GM23338 (cell line): ENCODE measurements at regions not wholly inside any gene's neighbourhood (a gene's known extent, or its start where the extent isn't known, plus 50 kb on each side); places are given as distances from the start of the nearest gene placed in this dataset.

ENCODE experiments used
- ATAC-seq: fragments of 200-7000 bp; cut with Tn5 transposase; 3 replicates; pipeline ENCODE4 v1.9.1; 2020
- DNase-seq: peaks from one replicate; pipeline ENCODE4 v3.0.0-alpha.2; 2015; ENCODE audit warnings: low spot score
- H2AFZ ChIP-seq: fragments of 200-600 bp; sonication (generic); 2 replicates; pipeline ENCODE4 v1.8.0; 2016; ENCODE audit warnings: antibody characterized with exemption, mild to moderate bottlenecking, moderate library complexity
- H3F3A ChIP-seq: fragments of 200-600 bp; sonication (generic); replicated peaks from 2 replicates; pipeline ENCODE4 v1.8.0; 2017; ENCODE audit warnings: antibody characterized with exemption, mixed run types, low read depth
- H3K27ac ChIP-seq: fragments of 200-600 bp; sonication (generic); 2 replicates; pipeline ENCODE4 v1.6.1; 2016; ENCODE audit warnings: low read depth
- H3K27me3 ChIP-seq: fragments of 200-600 bp; sonication (generic); 2 replicates; pipeline ENCODE4 v1.8.0; 2016; ENCODE audit warnings: mild to moderate bottlenecking, mixed run types, moderate library complexity; ENCODE audit not compliant: insufficient read depth
- H3K36me3 ChIP-seq: fragments of 200-600 bp; sonication (generic); 2 replicates; pipeline ENCODE4 v1.8.0; 2016; ENCODE audit warnings: mild to moderate bottlenecking; ENCODE audit not compliant: insufficient read depth
- H3K4me1 ChIP-seq: fragments of 200-600 bp; sonication (generic); 2 replicates; pipeline ENCODE4 v1.8.0; 2016; ENCODE audit warnings: mild to moderate bottlenecking, moderate library complexity; ENCODE audit not compliant: insufficient read depth
- H3K4me2 ChIP-seq: fragments of 200-600 bp; sonication (generic); 2 replicates; pipeline ENCODE4 v1.7.1; 2017; ENCODE audit warnings: mixed run types
- H3K4me3 ChIP-seq: fragments of 200-600 bp; sonication (generic); 2 replicates; pipeline ENCODE4 v1.6.1; 2016; ENCODE audit warnings: mixed run types
- H3K79me2 ChIP-seq: fragments of 200-600 bp; sonication (generic); replicated peaks from 2 replicates; pipeline ENCODE4 v1.8.0; 2017; ENCODE audit warnings: mild to moderate bottlenecking; ENCODE audit not compliant: insufficient read depth
- H3K9me2 ChIP-seq: fragments of 200-600 bp; sonication (generic); 2 replicates; pipeline ENCODE4 v1.8.0; 2017; ENCODE audit not compliant: insufficient read depth
- H4K20me1 ChIP-seq: fragments of 200-600 bp; sonication (generic); replicated peaks from 2 replicates; pipeline ENCODE4 v1.8.0; 2017; ENCODE audit warnings: mild to moderate bottlenecking; ENCODE audit not compliant: insufficient read depth
- H3K27ac Mint-ChIP-seq: 2 replicates; pipeline ENCODE4 v1.8.0; 2020; ENCODE audit warnings: inconsistent platforms, mild to moderate bottlenecking, moderate library complexity, mixed read lengths
- H3K27me3 Mint-ChIP-seq: 3 replicates; pipeline ENCODE4 v1.8.0; 2022; ENCODE audit warnings: low read depth, mild to moderate bottlenecking, moderate library complexity, mixed read lengths, inconsistent platforms; ENCODE audit not compliant: insufficient read depth, poor library complexity
- H3K36me3 Mint-ChIP-seq: 3 replicates; pipeline ENCODE4 v1.8.0; 2021; ENCODE audit warnings: low read depth, mild to moderate bottlenecking, inconsistent platforms, moderate library complexity, mixed read lengths
- H3K4me1 Mint-ChIP-seq: 3 replicates; pipeline ENCODE4 v1.8.0; 2020; ENCODE audit warnings: mild to moderate bottlenecking, inconsistent platforms, mixed read lengths
- H3K4me3 Mint-ChIP-seq: 3 replicates; pipeline ENCODE4 v1.8.0; 2021; ENCODE audit warnings: moderate library complexity, mild to moderate bottlenecking, inconsistent platforms, mixed read lengths
- H3K9me3 Mint-ChIP-seq: 3 replicates; pipeline ENCODE4 v1.8.0; 2020; ENCODE audit warnings: moderate library complexity, mild to moderate bottlenecking, inconsistent platforms, mixed read lengths
- CREB1 ChIP-seq: fragments of 250-450 bp; sonication (Bioruptor Pico); IDR thresholded peaks from 2 replicates; pipeline ENCODE4 v1.5.0; 2020; ENCODE audit warnings: low read depth, mild to moderate bottlenecking, moderate library complexity
- CTCF ChIP-seq, 2 experiments: fragments of 200-600 bp in 1 of 2; sonication (generic) in 1 of 2; conservative IDR thresholded peaks; 2 replicates each; pipeline versions ENCODE4 v1.5.1 to v1.6.1; 2016 to 2017; ENCODE audit warnings: antibody characterized with exemption in 2 of 2, low read depth in 2 of 2, mild to moderate bottlenecking in 2 of 2, moderate library complexity in 1 of 2
- EZH2 ChIP-seq: fragments of 200-600 bp; sonication (generic); IDR thresholded peaks from one replicate; pipeline ENCODE4 v1.8.0; 2017; ENCODE audit warnings: antibody characterized with exemption, mild to moderate bottlenecking, low read depth; ENCODE audit not compliant: unreplicated experiment
- EZH2phosphoT487 ChIP-seq: fragments of 200-600 bp; sonication (generic); IDR thresholded peaks from one replicate; pipeline ENCODE4 v1.8.1; 2018; ENCODE audit warnings: antibody characterized with exemption; ENCODE audit not compliant: unreplicated experiment
- JUNB ChIP-seq: IDR thresholded peaks from one replicate; pipeline ENCODE4 v1.6.1; 2016; ENCODE audit warnings: antibody characterized with exemption; ENCODE audit not compliant: unreplicated experiment
- NANOG ChIP-seq: IDR thresholded peaks from 2 replicates; pipeline ENCODE4 v1.6.1; 2016; ENCODE audit warnings: antibody characterized with exemption, borderline replicate concordance
- POLR2AphosphoS5 ChIP-seq: IDR thresholded peaks from 2 replicates; pipeline ENCODE4 v1.6.1; 2016; ENCODE audit warnings: antibody characterized with exemption, low read depth
- REST ChIP-seq: IDR thresholded peaks from one replicate; pipeline ENCODE4 v1.6.1; 2018; ENCODE audit warnings: antibody characterized with exemption; ENCODE audit not compliant: unreplicated experiment
- STAT1 ChIP-seq: IDR thresholded peaks from one replicate; pipeline ENCODE4 v1.6.1; 2016; ENCODE audit warnings: antibody characterized with exemption; ENCODE audit not compliant: unreplicated experiment
- ZNF114 ChIP-seq: fragments of 250-450 bp; sonication (Bioruptor Pico); IDR thresholded peaks from 2 replicates; pipeline ENCODE4 v1.5.0; 2020; ENCODE audit warnings: mild to moderate bottlenecking, moderate library complexity
- ZNF331 ChIP-seq: fragments of 250-450 bp; sonication (Bioruptor Pico); IDR thresholded peaks from 2 replicates; pipeline ENCODE4 v1.5.0; 2020; ENCODE audit warnings: low read depth, mild to moderate bottlenecking, moderate library complexity
- TF ChIP-seq, protein P1 (sequence below): IDR thresholded peaks from 2 replicates; pipeline ENCODE4 v1.6.1; 2016; ENCODE audit warnings: antibody characterized with exemption
- TF ChIP-seq, protein P2 (sequence below): fragments of 250-450 bp; sonication (Bioruptor Pico); IDR thresholded peaks from 2 replicates; pipeline ENCODE4 v1.5.0; 2020; ENCODE audit warnings: mild to moderate bottlenecking, moderate library complexity

GRCh38 chr2:16242906-16243305 is 302.6 kb downstream of the MYCN start:
- no peak for ATAC-seq

More at GRCh38 chr2:16242906-16243305, 302.6 kb downstream of the MYCN start:
- TF ChIP-seq ZNF331 (CRISPR knock-in tag) (no peak), CREB1 (CRISPR knock-in tag) (no peak), CTCF (conservative IDR thresholded peaks at IDR 0.05; ENCODE audit: low read depth in 2 of 2) (no peak), NANOG (no peak), JUNB (no peak), ZNF114 (CRISPR knock-in tag) (no peak), REST (no peak), POLR2AphosphoS5 (no peak), STAT1 (no peak), EZH2 (no peak), EZH2phosphoT487 (no peak)
- TF ChIP-seq, protein P1, sequence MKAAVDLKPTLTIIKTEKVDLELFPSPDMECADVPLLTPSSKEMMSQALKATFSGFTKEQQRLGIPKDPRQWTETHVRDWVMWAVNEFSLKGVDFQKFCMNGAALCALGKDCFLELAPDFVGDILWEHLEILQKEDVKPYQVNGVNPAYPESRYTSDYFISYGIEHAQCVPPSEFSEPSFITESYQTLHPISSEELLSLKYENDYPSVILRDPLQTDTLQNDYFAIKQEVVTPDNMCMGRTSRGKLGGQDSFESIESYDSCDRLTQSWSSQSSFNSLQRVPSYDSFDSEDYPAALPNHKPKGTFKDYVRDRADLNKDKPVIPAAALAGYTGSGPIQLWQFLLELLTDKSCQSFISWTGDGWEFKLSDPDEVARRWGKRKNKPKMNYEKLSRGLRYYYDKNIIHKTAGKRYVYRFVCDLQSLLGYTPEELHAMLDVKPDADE, result no peak
- TF ChIP-seq, protein P2, sequence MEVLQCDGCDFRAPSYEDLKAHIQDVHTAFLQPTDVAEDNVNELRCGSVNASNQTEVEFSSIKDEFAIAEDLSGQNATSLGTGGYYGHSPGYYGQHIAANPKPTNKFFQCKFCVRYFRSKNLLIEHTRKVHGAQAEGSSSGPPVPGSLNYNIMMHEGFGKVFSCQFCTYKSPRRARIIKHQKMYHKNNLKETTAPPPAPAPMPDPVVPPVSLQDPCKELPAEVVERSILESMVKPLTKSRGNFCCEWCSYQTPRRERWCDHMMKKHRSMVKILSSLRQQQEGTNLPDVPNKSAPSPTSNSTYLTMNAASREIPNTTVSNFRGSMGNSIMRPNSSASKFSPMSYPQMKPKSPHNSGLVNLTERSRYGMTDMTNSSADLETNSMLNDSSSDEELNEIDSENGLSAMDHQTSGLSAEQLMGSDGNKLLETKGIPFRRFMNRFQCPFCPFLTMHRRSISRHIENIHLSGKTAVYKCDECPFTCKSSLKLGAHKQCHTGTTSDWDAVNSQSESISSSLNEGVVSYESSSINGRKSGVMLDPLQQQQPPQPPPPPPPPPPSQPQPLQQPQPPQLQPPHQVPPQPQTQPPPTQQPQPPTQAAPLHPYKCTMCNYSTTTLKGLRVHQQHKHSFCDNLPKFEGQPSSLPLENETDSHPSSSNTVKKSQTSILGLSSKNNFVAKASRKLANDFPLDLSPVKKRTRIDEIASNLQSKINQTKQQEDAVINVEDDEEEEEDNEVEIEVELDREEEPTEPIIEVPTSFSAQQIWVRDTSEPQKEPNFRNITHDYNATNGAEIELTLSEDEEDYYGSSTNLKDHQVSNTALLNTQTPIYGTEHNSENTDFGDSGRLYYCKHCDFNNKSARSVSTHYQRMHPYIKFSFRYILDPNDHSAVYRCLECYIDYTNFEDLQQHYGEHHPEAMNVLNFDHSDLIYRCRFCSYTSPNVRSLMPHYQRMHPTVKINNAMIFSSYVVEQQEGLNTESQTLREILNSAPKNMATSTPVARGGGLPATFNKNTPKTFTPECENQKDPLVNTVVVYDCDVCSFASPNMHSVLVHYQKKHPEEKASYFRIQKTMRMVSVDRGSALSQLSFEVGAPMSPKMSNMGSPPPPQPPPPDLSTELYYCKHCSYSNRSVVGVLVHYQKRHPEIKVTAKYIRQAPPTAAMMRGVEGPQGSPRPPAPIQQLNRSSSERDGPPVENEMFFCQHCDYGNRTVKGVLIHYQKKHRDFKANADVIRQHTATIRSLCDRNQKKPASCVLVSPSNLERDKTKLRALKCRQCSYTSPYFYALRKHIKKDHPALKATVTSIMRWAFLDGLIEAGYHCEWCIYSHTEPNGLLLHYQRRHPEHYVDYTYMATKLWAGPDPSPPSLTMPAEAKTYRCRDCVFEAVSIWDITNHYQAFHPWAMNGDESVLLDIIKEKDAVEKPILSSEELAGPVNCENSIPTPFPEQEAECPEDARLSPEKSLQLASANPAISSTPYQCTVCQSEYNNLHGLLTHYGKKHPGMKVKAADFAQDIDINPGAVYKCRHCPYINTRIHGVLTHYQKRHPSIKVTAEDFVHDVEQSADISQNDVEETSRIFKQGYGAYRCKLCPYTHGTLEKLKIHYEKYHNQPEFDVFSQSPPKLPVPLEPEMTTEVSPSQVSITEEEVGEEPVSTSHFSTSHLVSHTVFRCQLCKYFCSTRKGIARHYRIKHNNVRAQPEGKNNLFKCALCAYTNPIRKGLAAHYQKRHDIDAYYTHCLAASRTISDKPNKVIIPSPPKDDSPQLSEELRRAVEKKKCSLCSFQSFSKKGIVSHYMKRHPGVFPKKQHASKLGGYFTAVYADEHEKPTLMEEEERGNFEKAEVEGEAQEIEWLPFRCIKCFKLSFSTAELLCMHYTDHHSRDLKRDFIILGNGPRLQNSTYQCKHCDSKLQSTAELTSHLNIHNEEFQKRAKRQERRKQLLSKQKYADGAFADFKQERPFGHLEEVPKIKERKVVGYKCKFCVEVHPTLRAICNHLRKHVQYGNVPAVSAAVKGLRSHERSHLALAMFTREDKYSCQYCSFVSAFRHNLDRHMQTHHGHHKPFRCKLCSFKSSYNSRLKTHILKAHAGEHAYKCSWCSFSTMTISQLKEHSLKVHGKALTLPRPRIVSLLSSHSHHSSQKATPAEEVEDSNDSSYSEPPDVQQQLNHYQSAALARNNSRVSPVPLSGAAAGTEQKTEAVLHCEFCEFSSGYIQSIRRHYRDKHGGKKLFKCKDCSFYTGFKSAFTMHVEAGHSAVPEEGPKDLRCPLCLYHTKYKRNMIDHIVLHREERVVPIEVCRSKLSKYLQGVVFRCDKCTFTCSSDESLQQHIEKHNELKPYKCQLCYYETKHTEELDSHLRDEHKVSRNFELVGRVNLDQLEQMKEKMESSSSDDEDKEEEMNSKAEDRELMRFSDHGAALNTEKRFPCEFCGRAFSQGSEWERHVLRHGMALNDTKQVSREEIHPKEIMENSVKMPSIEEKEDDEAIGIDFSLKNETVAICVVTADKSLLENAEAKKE, result no peak
- no peak for DNase-seq
- Mint-ChIP-seq H3K4me1 (peaks cover 14% of the 10 kb centered on the region; the same call in 2 of the 3 replicates), H3K36me3 (no peaks in the 10 kb centered on the region), H3K27ac (no peak overlapping the region), H3K9me3 (no peaks in the 10 kb centered on the region; the same call in 2 of the 3 replicates), H3K27me3 (no peaks in the 10 kb centered on the region), H3K4me3 (no peak overlapping the region)
- Histone ChIP-seq H3K27ac (no peak overlapping the region), H3K4me3 (no peak overlapping the region), H3K4me2 (no peak overlapping the region), H3K79me2 (no peaks in the 10 kb centered on the region), H4K20me1 (no peaks in the 10 kb centered on the region), H3K9me2 (no peaks in the 10 kb centered on the region), H3K4me1 (no peaks in the 10 kb centered on the region; the same call in 1 of the 2 replicates), H3K27me3 (no peaks in the 10 kb centered on the region), H3F3A (no peaks in the 10 kb centered on the region), H2AFZ (no peak overlapping the region), H3K36me3 (no peaks in the 10 kb centered on the region)
